Trophoblast cell (in vitro differentiated cells and primary cell): ENCODE measurements at regions not wholly inside any gene's neighbourhood (a gene's known extent, or its start where the extent isn't known, plus 50 kb on each side); places are given as distances from the start of the nearest gene placed in this dataset.

Experiments used
- DNase-seq, 2 donors: peaks; one replicate each; pipeline ENCODE4 v3.0.0-alpha.2; 2016
- H2AFZ ChIP-seq: 2 replicates; pipeline ENCODE4 v1.6.1; 2013; ENCODE audit warnings: low read length, moderate library complexity, mild to moderate bottlenecking; ENCODE audit not compliant: insufficient read depth, poor library complexity
- H2AK5ac ChIP-seq: 2 replicates; pipeline ENCODE4 v1.6.1; 2013; ENCODE audit warnings: mild to moderate bottlenecking, low read length
- H2BK120ac ChIP-seq: 2 replicates; pipeline ENCODE4 v1.6.1; 2013; ENCODE audit warnings: low read length, mild to moderate bottlenecking, moderate library complexity; ENCODE audit not compliant: insufficient read depth, poor library complexity
- H2BK12ac ChIP-seq: 2 replicates; pipeline ENCODE4 v1.6.1; 2013; ENCODE audit warnings: mild to moderate bottlenecking, low read length, moderate library complexity
- H2BK5ac ChIP-seq: 2 replicates; pipeline ENCODE4 v1.6.1; 2013; ENCODE audit warnings: low read length, low read depth, moderate library complexity, mild to moderate bottlenecking; ENCODE audit not compliant: poor library complexity
- H3K14ac ChIP-seq: 2 replicates; pipeline ENCODE4 v1.6.1; 2013; ENCODE audit warnings: mild to moderate bottlenecking, low read length
- H3K18ac ChIP-seq: 2 replicates; pipeline ENCODE4 v1.6.1; 2013; ENCODE audit warnings: mild to moderate bottlenecking, low read length
- H3K23ac ChIP-seq: 2 replicates; pipeline ENCODE4 v1.6.1; 2013; ENCODE audit warnings: low read length
- H3K27ac ChIP-seq: 2 replicates; pipeline ENCODE4 v1.5.1; 2013; ENCODE audit warnings: low read depth, mild to moderate bottlenecking, inconsistent platforms, low read length, moderate library complexity
- H3K27me3 ChIP-seq: 2 replicates; pipeline ENCODE4 v1.6.1; 2013; ENCODE audit warnings: inconsistent platforms, mild to moderate bottlenecking, low read length, moderate library complexity; ENCODE audit not compliant: insufficient read depth
- H3K36me3 ChIP-seq, 2 experiments: 1 replicate in 1 of 2; 2 replicates in 1 of 2; pipeline ENCODE4 v1.6.1; 2013; ENCODE audit warnings: low read length in 2 of 2, mild to moderate bottlenecking in 2 of 2, moderate library complexity in 1 of 2; ENCODE audit not compliant: insufficient read depth in 2 of 2, control insufficient read depth in 1 of 2
- H3K4ac ChIP-seq: 2 replicates; pipeline ENCODE4 v1.6.1; 2013; ENCODE audit warnings: low read depth, mild to moderate bottlenecking, low read length, moderate library complexity
- H3K4me1 ChIP-seq, 2 experiments: 1 replicate in 1 of 2; 2 replicates in 1 of 2; pipeline ENCODE4 v1.6.1; 2013; ENCODE audit warnings: low read length in 2 of 2, mild to moderate bottlenecking in 2 of 2, moderate library complexity in 1 of 2; ENCODE audit not compliant: insufficient read depth in 2 of 2, control insufficient read depth in 1 of 2
- H3K4me2 ChIP-seq: 2 replicates; pipeline ENCODE4 v1.6.1; 2013; ENCODE audit warnings: inconsistent platforms, mild to moderate bottlenecking, low read length, moderate library complexity
- H3K4me3 ChIP-seq: 2 replicates; pipeline ENCODE4 v1.5.1; 2013; ENCODE audit warnings: mild to moderate bottlenecking, low read depth, low read length, inconsistent platforms
- H3K79me1 ChIP-seq: one replicate; pipeline ENCODE4 v1.6.1; 2013; ENCODE audit warnings: low read length
- H3K79me2 ChIP-seq: 2 replicates; pipeline ENCODE4 v1.6.1; 2013; ENCODE audit warnings: low read length, mild to moderate bottlenecking; ENCODE audit not compliant: control insufficient read depth, insufficient read depth, poor library complexity
- H3K9ac ChIP-seq: 2 replicates; pipeline ENCODE4 v1.6.1; 2013; ENCODE audit warnings: mild to moderate bottlenecking, low read length
- H3K9me3 ChIP-seq: 2 replicates; pipeline ENCODE4 v1.6.1; 2013; ENCODE audit warnings: low read depth, mild to moderate bottlenecking, control low read depth, inconsistent platforms, low read length; ENCODE audit not compliant: insufficient read depth
- H4K12ac ChIP-seq: 2 replicates; pipeline ENCODE4 v1.6.1; 2013; ENCODE audit warnings: low read depth, mild to moderate bottlenecking, low read length, moderate library complexity
- H4K8ac ChIP-seq: 2 replicates; pipeline ENCODE4 v1.6.1; 2013; ENCODE audit warnings: low read depth, mild to moderate bottlenecking, low read length, moderate library complexity
- H4K91ac ChIP-seq: one replicate; pipeline ENCODE4 v1.6.1; 2013; ENCODE audit warnings: low read depth, mild to moderate bottlenecking, low read length, moderate library complexity
- WGBS: extraction: QIAGEN DNeasy Blood & Tissue Kit; methylation state at CpG from one replicate; pipeline ENCODE4 v1.1.7; 2013; ENCODE audit warnings: missing lambda C conversion rate; ENCODE audit not compliant: insufficient read length, insufficient coverage; ENCODE audit errors: extremely low coverage; 5-methylcytosine and 5-hydroxymethylcytosine counted together

GRCh38 chr4:36494016-36494415 lies 212.6 kb downstream of the DTHD1 start:
- Histone ChIP-seq H3K9ac (no peak overlapping the region), H2BK5ac (no peak overlapping the region), H3K23ac (no peak overlapping the region), H2AFZ (no peak overlapping the region), H3K18ac (no peak overlapping the region), H4K12ac (no peak overlapping the region), H4K91ac (no peak overlapping the region), H3K79me1 (no peaks in the 10 kb centered on the region), H3K4ac (no peak overlapping the region), H3K14ac (no peak overlapping the region), H3K27me3 (no peaks in the 10 kb centered on the region), H4K8ac (no peak overlapping the region), H3K4me1 (no peaks in the 10 kb centered on the region), H3K36me3 (no peaks in the 10 kb centered on the region), H3K27ac (no peak overlapping the region), H2BK120ac (no peak overlapping the region), H3K9me3 (no peaks in the 10 kb centered on the region), H2BK12ac (no peak overlapping the region), H3K4me2 (no peak overlapping the region), H3K4me3 (no peak overlapping the region), H3K79me2 (no peaks in the 10 kb centered on the region), H2AK5ac (no peak overlapping the region)
- WGBS, result no CpG with 5 or more reads among the region's 2 CpGs
- no peak for DNase-seq

- H2AK5ac ChIP-seq, result no peak overlapping the region
- H4K8ac ChIP-seq, result no peak overlapping the region
- whole genome bisulfite sequencing, result no CpG with 5 or more reads among the region's 2 CpGs
- no peak overlapping the region for H3K27ac ChIP-seq
- H3K4me1 ChIP-seq, result no peaks in the 10 kb centered on the region
- no peak overlapping the region for H4K12ac ChIP-seq
- H3K9ac ChIP-seq, result no peak overlapping the region
- H2BK120ac ChIP-seq, result no peak overlapping the region
- H3K4ac ChIP-seq, result no peak overlapping the region
- H3K4me2 ChIP-seq, result no peak overlapping the region
- H3K18ac ChIP-seq, result no peak overlapping the region
- H3K14ac ChIP-seq, result no peak overlapping the region
- H3K9me3 ChIP-seq, result no peaks in the 10 kb centered on the region
- DNase-seq, result no peak
- H3K36me3 ChIP-seq, result no peaks in the 10 kb centered on the region
- H3K27me3 ChIP-seq, result no peaks in the 10 kb centered on the region
- H2AFZ ChIP-seq, result no peak overlapping the region
- H2BK5ac ChIP-seq, result no peak overlapping the region
- no peaks in the 10 kb centered on the region for H3K79me1 ChIP-seq
- no peak overlapping the region for H4K91ac ChIP-seq
- H3K79me2 ChIP-seq, result no peaks in the 10 kb centered on the region
- H3K4me3 ChIP-seq, result no peak overlapping the region
- no peak overlapping the region for H3K23ac ChIP-seq
- no peak overlapping the region for H2BK12ac ChIP-seq
Measured at GRCh38 chr4:36494747-36495146, 213.3 kb downstream of the DTHD1 start.

GRCh38 chr4:36502350-36502749 lies 220.9 kb downstream of the DTHD1 start:
- no peak overlapping the region for H2BK5ac ChIP-seq
- no peak overlapping the region for H2AFZ ChIP-seq
- no peaks in the 10 kb centered on the region for H3K27me3 ChIP-seq
- no peak overlapping the region for H3K18ac ChIP-seq
- H3K14ac ChIP-seq, result no peak overlapping the region
- no peak overlapping the region for H2BK12ac ChIP-seq
- H4K91ac ChIP-seq, result no peak overlapping the region
- no peak overlapping the region for H3K9ac ChIP-seq
- no peak overlapping the region for H3K23ac ChIP-seq
- H3K4ac ChIP-seq, result no peak overlapping the region
- no peak overlapping the region for H2BK120ac ChIP-seq
- H4K12ac ChIP-seq, result no peak overlapping the region
- H3K9me3 ChIP-seq, result no peaks in the 10 kb centered on the region
- H3K36me3 ChIP-seq, result no peaks in the 10 kb centered on the region
- H3K4me3 ChIP-seq, result no peak overlapping the region
- no peaks in the 10 kb centered on the region for H3K4me1 ChIP-seq
- no peaks in the 10 kb centered on the region for H3K79me2 ChIP-seq
- H3K4me2 ChIP-seq, result no peak overlapping the region
- H4K8ac ChIP-seq, result no peak overlapping the region
- H3K27ac ChIP-seq, result no peak overlapping the region
- H3K79me1 ChIP-seq, result no peaks in the 10 kb centered on the region
- no peak for DNase-seq
- H2AK5ac ChIP-seq, result no peak overlapping the region

GRCh38 chr4:36508394-36508793 lies 227.0 kb downstream of the DTHD1 start:
- Histone ChIP-seq H2BK12ac (no peak overlapping the region), H3K79me2 (no peaks in the 10 kb centered on the region), H2AK5ac (no peak overlapping the region), H3K9ac (no peak overlapping the region), H3K14ac (no peak overlapping the region), H3K79me1 (no peaks in the 10 kb centered on the region), H3K23ac (no peak overlapping the region), H3K4ac (no peak overlapping the region), H4K12ac (no peak overlapping the region), H3K27ac (no peak overlapping the region), H2AFZ (no peak overlapping the region), H3K27me3 (no peaks in the 10 kb centered on the region), H2BK120ac (no peak overlapping the region), H3K4me1 (no peaks in the 10 kb centered on the region), H4K91ac (no peak overlapping the region), H2BK5ac (no peak overlapping the region), H3K36me3 (no peaks in the 10 kb centered on the region), H4K8ac (no peak overlapping the region), H3K4me2 (no peak overlapping the region), H3K9me3 (no peaks in the 10 kb centered on the region), H3K18ac (no peak overlapping the region), H3K4me3 (no peak overlapping the region)
- no CpG with 5 or more reads among the region's 2 CpGs for WGBS
- DNase-seq, result no peak

- no peak for DNase-seq
- Histone ChIP-seq H3K4me1 (no peaks in the 10 kb centered on the region), H2BK12ac (no peak overlapping the region), H3K4me2 (no peak overlapping the region), H3K18ac (no peak overlapping the region), H3K4ac (no peak overlapping the region), H3K79me2 (no peaks in the 10 kb centered on the region), H3K23ac (no peak overlapping the region), H3K27me3 (no peaks in the 10 kb centered on the region), H2BK120ac (no peak overlapping the region), H4K91ac (no peak overlapping the region), H3K4me3 (no peak overlapping the region), H4K12ac (no peak overlapping the region), H3K9ac (no peak overlapping the region), H2AK5ac (no peak overlapping the region), H3K36me3 (no peaks in the 10 kb centered on the region), H3K79me1 (no peaks in the 10 kb centered on the region), H2BK5ac (no peak overlapping the region), H3K27ac (no peak overlapping the region), H4K8ac (no peak overlapping the region), H2AFZ (no peak overlapping the region), H3K14ac (no peak overlapping the region), H3K9me3 (no peaks in the 10 kb centered on the region)
- no CpG with 5 or more reads among the region's 3 CpGs for WGBS
Measured at GRCh38 chr4:36509845-36510244, 228.4 kb downstream of the DTHD1 start.
